HL-60 (cell line): ENCODE measurements at regions not wholly inside any gene's neighbourhood (a gene's known extent, or its start where the extent isn't known, plus 50 kb on each side); places are given as distances from the start of the nearest gene placed in this dataset.

ENCODE experiments used
- CTCF ChIP-seq: IDR thresholded peaks from one replicate; pipeline ENCODE4 v1.5.1; 2011; ENCODE audit warnings: low read length, control low read depth, inconsistent platforms; ENCODE audit not compliant: insufficient read depth
- REST ChIP-seq: IDR thresholded peaks from 2 replicates; pipeline ENCODE4 v1.6.1; 2012; ENCODE audit warnings: low read depth; ENCODE audit not compliant: insufficient replicate concordance
- SPI1 ChIP-seq: IDR thresholded peaks from 2 replicates; pipeline ENCODE4 v1.6.1; 2012; ENCODE audit warnings: low read depth, mild to moderate bottlenecking, borderline replicate concordance

- no peak for TF ChIP-seq CTCF
- TF ChIP-seq REST = no peak
- no peak for TF ChIP-seq SPI1
These were observed 108.7 kb upstream of the ADARB2 start for GRCh38 chr10:1846032-1846431.
